Stimulated activated CD8-positive, alpha-beta memory T cell treated with anti-CD3 and anti-CD28 coated beads, Interleukin-4, amount 100 ng/mL, for 4 hours (primary cell): ENCODE measurements at regions not wholly inside any gene's neighbourhood (a gene's known extent, or its start where the extent isn't known, plus 50 kb on each side); places are given as distances from the start of the nearest gene placed in this dataset.
"Not testable (repeated sequence)": the region's sequence is repeated elsewhere in the genome, so short reads cannot be mapped to it uniquely, and the experiment has no call there.

Experiments
- DNase-seq, 2 donors: peaks; one replicate each; pipeline ENCODE4 v3.0.0-alpha.2; 2020; ENCODE audit warnings: low read depth in 2 of 2, low spot score in 1 of 2

- DNase-seq = not testable (repeated sequence)
These were observed 128.2 kb downstream of the NPIPB11 start for GRCh38 chr16:29278097-29278871.

- not testable (repeated sequence) for DNase-seq
These were observed 130.1 kb downstream of the NPIPB11 start for GRCh38 chr16:29276446-29276845.

- DNase-seq = not testable (repeated sequence)
These were observed 132.2 kb downstream of the NPIPB11 start for GRCh38 chr16:29274055-29275035.

GRCh38 chr16:29273298-29274054 is 133.0 kb downstream of the NPIPB11 start:
- not testable (repeated sequence) for DNase-seq

GRCh38 chr16:29271721-29272675 is 134.5 kb downstream of the NPIPB11 start:
- not testable (repeated sequence) for DNase-seq

GRCh38 chr16:29270923-29271322 is 135.6 kb downstream of the NPIPB11 start:
- not testable (repeated sequence) for DNase-seq

- not testable (repeated sequence) for DNase-seq
These were observed 136.5 kb downstream of the NPIPB11 start for GRCh38 chr16:29270033-29270432.

- not testable (repeated sequence) for DNase-seq
These were observed 137.2 kb downstream of the NPIPB11 start for GRCh38 chr16:29269192-29269811.

GRCh38 chr16:29268785-29269191 is 137.7 kb downstream of the NPIPB11 start:
- not testable (repeated sequence) for DNase-seq

GRCh38 chr16:29268348-29268747 is 138.2 kb downstream of the NPIPB11 start:
- not testable (repeated sequence) for DNase-seq

GRCh38 chr16:29267891-29268290 is 138.6 kb downstream of the NPIPB11 start:
- DNase-seq = not testable (repeated sequence)

- DNase-seq = not testable (repeated sequence)
These were observed 139.4 kb downstream of the NPIPB11 start for GRCh38 chr16:29267055-29267619.

- DNase-seq = not testable (repeated sequence)
These were observed 139.9 kb downstream of the NPIPB11 start for GRCh38 chr16:29266612-29267011.

- not testable (repeated sequence) for DNase-seq
These were observed 141.2 kb downstream of the NPIPB11 start for GRCh38 chr16:29265255-29265853.

GRCh38 chr16:29264080-29264837 is 142.3 kb downstream of the NPIPB11 start:
- not testable (repeated sequence) for DNase-seq

GRCh38 chr16:29262725-29263124 is 143.8 kb downstream of the NPIPB11 start:
- DNase-seq = not testable (repeated sequence)

- DNase-seq = not testable (repeated sequence)
These were observed 144.9 kb downstream of the NPIPB11 start for GRCh38 chr16:29261427-29262248.
